ENCODE measurements at regions not wholly inside any gene's neighbourhood (a gene's known extent, or its start where the extent isn't known, plus 50 kb on each side); places are given as distances from the start of the nearest gene placed in this dataset.

GRCh38 chr22:49004484-49005399 lies 822.9 kb downstream of the BRD1 start:
- TF ChIP-seq ATF1 (CRISPR knock-in tag; IDR thresholded peaks at IDR 0.05), result no peak
- TF ChIP-seq KDM5A (IDR thresholded peaks at IDR 0.05; ENCODE audit: borderline replicate concordance, low read length), result no peak
- no peak for TF ChIP-seq BRCA1 (CRISPR knock-in tag; IDR thresholded peaks at IDR 0.05)
- no peak for TF ChIP-seq ZNF777 (CRISPR knock-in tag; IDR thresholded peaks at IDR 0.05)
- TF ChIP-seq ZNF232 (CRISPR knock-in tag; IDR thresholded peaks at IDR 0.05; ENCODE audit: borderline replicate concordance), result no peak
- TF ChIP-seq ARHGAP35 (CRISPR knock-in tag; IDR thresholded peaks at IDR 0.05; ENCODE audit: borderline replicate concordance), result no peak
- TF ChIP-seq CTCF (CRISPR knock-in tag; IDR thresholded peaks at IDR 0.05), result no peak
- TF ChIP-seq SOX13 (IDR thresholded peaks at IDR 0.05), result no peak
- TF ChIP-seq SOX13 (CRISPR knock-in tag; conservative IDR thresholded peaks at IDR 0.05 in 1 of 2, IDR thresholded peaks at IDR 0.05 in 1 of 2), result no peak
- no peak for TF ChIP-seq ZBTB44 (CRISPR knock-in tag; IDR thresholded peaks at IDR 0.05)
- TF ChIP-seq POLR2AphosphoS5 (IDR thresholded peaks at IDR 0.05; ENCODE audit: low read depth, low read length), result no peak
- TF ChIP-seq ZNF572 (CRISPR knock-in tag; IDR thresholded peaks at IDR 0.05), result no peak
- no peak for TF ChIP-seq EP300 (IDR thresholded peaks at IDR 0.05; ENCODE audit: low read depth in 2 of 2, low read length in 2 of 2)
- TF ChIP-seq EP300 (CRISPR knock-in tag; IDR thresholded peaks at IDR 0.05; ENCODE audit: borderline replicate concordance), result no peak
- TF ChIP-seq ZNF562 (CRISPR knock-in tag; IDR thresholded peaks at IDR 0.05; ENCODE audit: borderline replicate concordance), result no peak
- TF ChIP-seq KLF12 (CRISPR knock-in tag; IDR thresholded peaks at IDR 0.05; ENCODE audit: borderline replicate concordance), result no peak

Measured in HepG2 (cell line).